ENCODE measurements at regions not wholly inside any gene's neighbourhood (a gene's known extent, or its start where the extent isn't known, plus 50 kb on each side); places are given as distances from the start of the nearest gene placed in this dataset.
A peak's percentile ranks its signal among the peaks of the same experiment; 100 is the strongest.

- H3K36me3 Mint-ChIP-seq: peaks cover 0 to 10% of the 10 kb centered on the region in 2 donors
Measured at GRCh38 chr4:159495515-159496236, 392.8 kb downstream of the RAPGEF2 start.

GRCh38 chr4:159496248-159496647, 393.4 kb downstream of the RAPGEF2 start:
- Mint-ChIP-seq H3K4me3 (no peak overlapping the region), H3K4me1 (no peaks in the 10 kb centered on the region), H3K27ac (no peak overlapping the region), H3K36me3 (peaks cover 0 to 4% of the 10 kb centered on the region in 2 donors), H3K9me3 (peaks cover 0 to 12% (median 7%) of the 10 kb centered on the region in 7 donors), H3K27me3 (peaks cover 4 to 8% (median 4%) of the 10 kb centered on the region in 3 donors)
- ATAC-seq (ENCODE audit: low read depth in 2 of 2): no peak
- DNase-seq: no peak

More at GRCh38 chr4:159495515-159496236, 392.8 kb downstream of the RAPGEF2 start:
- DNase-seq: no peak
- ATAC-seq (ENCODE audit: low read depth in 2 of 2): no peak
- Mint-ChIP-seq H3K9me3 (peaks cover 0 to 13% (median 8%) of the 10 kb centered on the region in 7 donors), H3K27me3 (peaks cover 4 to 8% (median 7%) of the 10 kb centered on the region in 3 donors), H3K27ac (no peak overlapping the region), H3K4me1 (no peaks in the 10 kb centered on the region), H3K4me3 (no peak overlapping the region)

DNA sequence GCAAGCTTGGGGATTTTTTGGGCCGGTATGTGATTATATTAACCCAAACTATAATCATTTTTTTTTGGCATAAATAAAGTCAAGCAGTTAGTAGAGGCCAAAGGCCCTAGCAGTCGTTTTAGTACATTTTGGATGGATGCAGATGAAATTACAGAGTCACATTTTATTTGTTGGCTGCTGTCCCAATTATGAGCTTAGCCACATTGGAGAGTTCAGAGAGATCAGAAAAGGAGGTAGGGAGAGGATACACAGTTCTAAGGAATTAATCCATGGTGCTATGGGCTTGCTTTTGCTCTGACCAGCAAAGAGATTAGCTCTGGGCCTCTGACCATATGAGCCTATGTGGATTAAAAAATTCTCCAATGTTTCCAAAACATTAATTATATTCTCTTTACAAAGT, 395.1 kb downstream of the RAPGEF2 start:
- H3K36me3 Mint-ChIP-seq: no peaks in the 10 kb centered on the region
- peaks cover 4 to 8% (median 6%) of the 10 kb centered on the region in 3 donors for H3K27me3 Mint-ChIP-seq
- peaks cover 0 to 7% (median 4%) of the 10 kb centered on the region in 7 donors for H3K9me3 Mint-ChIP-seq
- no peaks in the 10 kb centered on the region for H3K4me1 Mint-ChIP-seq
- ATAC-seq (ENCODE audit: low read depth in 2 of 2): no peak
- no peak overlapping the region for H3K4me3 Mint-ChIP-seq
- no peak for DNase-seq
- no peak overlapping the region for H3K27ac Mint-ChIP-seq

DNA sequence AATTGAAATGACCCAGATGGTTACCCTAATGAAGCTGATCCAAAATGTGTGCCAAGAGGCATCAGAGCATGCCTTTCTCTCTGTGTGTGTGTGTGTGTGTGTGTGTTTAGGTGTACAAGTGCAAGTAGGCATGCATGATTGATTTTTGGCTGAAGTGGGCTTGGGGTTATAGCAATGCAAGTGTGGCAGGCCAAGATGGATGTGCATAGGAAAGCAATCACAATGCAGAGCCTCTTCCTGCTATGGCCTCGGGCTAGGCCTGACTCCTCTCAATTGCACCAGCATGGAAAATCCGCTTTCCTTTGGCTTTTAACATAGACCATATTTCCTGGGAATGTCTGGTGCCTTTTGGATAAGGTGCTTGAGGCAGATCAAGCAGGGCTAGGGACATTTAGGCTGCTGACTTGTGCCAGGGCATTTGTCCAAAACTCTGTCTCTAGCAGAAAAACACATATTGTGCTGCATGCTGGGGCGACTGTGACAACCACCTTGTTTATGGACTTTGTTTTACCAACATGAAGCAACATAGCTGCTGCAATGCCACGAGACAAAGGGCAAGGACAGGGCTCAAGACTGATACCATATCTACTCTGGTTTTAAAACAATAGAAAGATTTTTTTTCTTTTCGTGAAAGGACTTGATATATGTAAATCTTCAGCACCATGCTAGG, 395.7 kb downstream of the RAPGEF2 start:
- H3K4me1 Mint-ChIP-seq: no peaks in the 10 kb centered on the region

DNA sequence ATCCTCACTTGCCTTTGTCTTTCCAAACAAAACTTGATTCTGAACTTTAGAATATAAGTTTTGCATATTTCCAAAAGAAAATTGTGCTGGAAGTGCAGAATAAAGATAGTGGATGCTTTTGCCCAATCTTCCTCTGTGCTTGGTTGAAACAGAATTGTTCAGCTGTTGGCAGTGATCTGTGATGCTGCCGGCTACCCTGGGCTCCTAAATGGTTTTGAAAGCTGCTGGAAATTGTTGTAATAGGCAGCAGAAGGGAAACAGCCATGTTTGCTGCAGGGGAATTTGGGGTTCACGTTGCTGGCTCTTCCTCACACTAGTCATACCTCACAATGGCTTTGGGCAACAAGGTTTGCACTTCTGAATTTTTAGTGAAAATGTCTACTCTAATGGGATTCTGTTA, 398.0 kb downstream of the RAPGEF2 start:
- H3K27ac Mint-ChIP-seq: no peak overlapping the region
- no peak for ATAC-seq (ENCODE audit: low read depth in 2 of 2)
- peaks cover 0 to 18% (median 17%) of the 10 kb centered on the region in 3 donors for H3K27me3 Mint-ChIP-seq
- no peak for DNase-seq
- peaks cover 0 to 4% (median 0%) of the 10 kb centered on the region in 7 donors for H3K9me3 Mint-ChIP-seq
- no peaks in the 10 kb centered on the region for H3K36me3 Mint-ChIP-seq
- no peaks in the 10 kb centered on the region for H3K4me1 Mint-ChIP-seq
- H3K4me3 Mint-ChIP-seq: no peak overlapping the region

More for the DNA sequence above, 395.7 kb downstream of the RAPGEF2 start:
- Mint-ChIP-seq H3K27ac (no peak overlapping the region), H3K27me3 (peaks cover 0 to 8% (median 4%) of the 10 kb centered on the region in 3 donors), H3K9me3 (peaks cover 0 to 4% (median 0%) of the 10 kb centered on the region in 7 donors), H3K36me3 (no peaks in the 10 kb centered on the region), H3K4me3 (no peak overlapping the region)
- DNase-seq (no peak), ATAC-seq (ENCODE audit: low read depth in 2 of 2) (no peak)

DNA sequence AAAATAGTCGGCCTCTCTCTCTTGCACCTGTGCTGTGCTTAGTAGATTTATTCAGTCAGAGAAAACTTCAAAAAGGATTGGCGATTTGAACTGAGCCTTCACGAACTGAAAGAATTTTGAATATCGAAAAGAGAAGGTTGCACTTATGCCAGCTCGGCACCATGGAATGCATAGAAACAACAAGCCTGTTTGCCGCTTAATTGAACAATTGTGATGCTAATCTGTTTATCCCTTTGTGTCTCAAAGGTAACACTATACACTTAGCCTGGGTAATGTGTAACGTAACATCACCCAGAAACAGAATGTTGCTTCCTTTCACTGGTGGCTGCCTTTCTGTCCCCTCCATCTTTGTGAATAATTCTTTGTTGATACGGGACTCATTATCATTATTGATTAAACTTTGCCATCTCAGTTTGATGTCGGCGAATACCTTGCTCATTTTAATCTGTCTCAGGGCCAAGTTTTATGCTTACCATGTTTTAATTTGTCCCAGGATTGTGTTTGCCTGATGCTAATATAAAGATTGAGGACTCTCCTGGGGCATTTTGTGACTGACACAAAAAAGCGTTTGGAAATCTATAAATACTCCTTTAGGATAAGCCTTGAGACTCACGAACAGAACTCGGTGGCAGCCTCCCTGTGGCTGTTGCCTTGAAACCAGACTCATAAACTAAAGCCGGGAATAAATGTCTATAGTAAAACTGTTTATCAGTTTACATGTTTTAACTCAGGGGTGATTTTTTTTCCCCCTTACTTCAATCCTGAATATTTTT, 400.5 kb downstream of the RAPGEF2 start:
- Mint-ChIP-seq H3K27me3 (peaks cover 5 to 27% (median 20%) of the 10 kb centered on the region in 3 donors), H3K4me1 (no peaks in the 10 kb centered on the region), H3K27ac (no peak overlapping the region), H3K9me3 (peaks cover 0 to 4% (median 0%) of the 10 kb centered on the region in 7 donors), H3K4me3 (no peak overlapping the region), H3K36me3 (no peaks in the 10 kb centered on the region)
- DNase-seq (no peak), ATAC-seq (ENCODE audit: low read depth in 2 of 2) (no peak)

DNA sequence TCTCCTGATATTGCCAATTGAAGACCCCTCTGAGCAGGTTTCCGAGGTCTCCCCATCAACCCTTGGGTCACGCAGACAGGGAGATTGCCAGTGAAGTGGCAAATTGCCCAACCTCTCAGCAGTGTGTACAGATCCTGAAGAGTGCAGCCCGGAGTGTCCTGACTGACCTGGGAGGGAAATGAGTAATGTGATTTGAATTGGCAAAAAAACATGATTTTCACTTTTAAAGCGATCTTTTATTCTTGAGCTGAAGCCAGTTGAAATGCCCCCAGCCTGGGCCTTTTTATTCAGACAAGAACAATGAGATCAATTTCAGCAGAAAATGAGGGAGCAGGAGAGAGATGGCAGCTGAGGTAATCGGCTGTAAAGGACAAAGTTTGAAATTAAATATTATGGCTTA, 401.8 kb downstream of the RAPGEF2 start:
- no peaks in the 10 kb centered on the region for H3K36me3 Mint-ChIP-seq
- peaks cover 5 to 27% (median 20%) of the 10 kb centered on the region in 3 donors for H3K27me3 Mint-ChIP-seq
- no peaks in the 10 kb centered on the region for H3K4me1 Mint-ChIP-seq
- H3K9me3 Mint-ChIP-seq: peaks cover 0 to 4% (median 0%) of the 10 kb centered on the region in 7 donors
- no peak overlapping the region for H3K4me3 Mint-ChIP-seq
- H3K27ac Mint-ChIP-seq: no peak overlapping the region
- ATAC-seq (ENCODE audit: low read depth in 2 of 2): no peak
- DNase-seq: no peak

DNA sequence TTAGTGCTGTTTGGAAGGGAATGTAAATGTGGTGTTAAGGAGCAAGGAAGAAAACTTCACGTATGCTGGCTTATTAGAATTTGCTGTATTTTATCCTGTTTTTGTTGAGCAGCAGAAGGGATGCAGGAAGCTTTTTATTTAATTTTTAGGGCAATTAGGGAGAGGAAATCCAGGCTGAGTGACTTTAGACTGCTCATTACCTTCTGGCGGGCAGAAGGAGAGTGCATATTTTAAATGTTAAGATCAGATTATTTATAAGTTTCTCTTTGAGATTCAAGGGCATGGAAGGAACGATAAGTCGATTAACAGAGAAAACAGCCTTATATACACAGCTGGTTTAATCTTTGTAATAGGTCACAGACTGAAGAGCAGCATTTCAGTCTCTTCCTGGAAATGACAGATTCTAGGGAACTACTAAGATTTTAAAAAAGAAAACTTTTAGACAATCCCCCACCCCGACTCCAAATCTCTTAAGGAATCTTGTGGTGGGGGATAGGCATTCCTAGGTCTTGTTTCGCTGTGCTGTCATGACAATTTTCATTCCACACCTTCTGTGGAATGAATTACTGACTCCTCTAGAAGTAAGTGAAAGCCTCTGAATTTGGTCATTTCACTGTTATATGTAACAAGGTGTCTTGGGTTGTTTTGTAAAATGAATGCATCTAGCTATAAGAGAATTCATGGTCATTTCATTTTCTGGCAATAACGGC, 402.5 kb downstream of the RAPGEF2 start:
- no peak for DNase-seq
- H3K27ac Mint-ChIP-seq: peak overlapping the region in 1 of 6 donors; percentile 6
- peaks cover 5 to 27% (median 20%) of the 10 kb centered on the region in 3 donors for H3K27me3 Mint-ChIP-seq
- ATAC-seq (ENCODE audit: low read depth in 2 of 2): no peak
- no peaks in the 10 kb centered on the region for H3K4me1 Mint-ChIP-seq
- H3K36me3 Mint-ChIP-seq: no peaks in the 10 kb centered on the region
- peaks cover 0 to 4% (median 0%) of the 10 kb centered on the region in 7 donors for H3K9me3 Mint-ChIP-seq
- no peak overlapping the region for H3K4me3 Mint-ChIP-seq

DNA sequence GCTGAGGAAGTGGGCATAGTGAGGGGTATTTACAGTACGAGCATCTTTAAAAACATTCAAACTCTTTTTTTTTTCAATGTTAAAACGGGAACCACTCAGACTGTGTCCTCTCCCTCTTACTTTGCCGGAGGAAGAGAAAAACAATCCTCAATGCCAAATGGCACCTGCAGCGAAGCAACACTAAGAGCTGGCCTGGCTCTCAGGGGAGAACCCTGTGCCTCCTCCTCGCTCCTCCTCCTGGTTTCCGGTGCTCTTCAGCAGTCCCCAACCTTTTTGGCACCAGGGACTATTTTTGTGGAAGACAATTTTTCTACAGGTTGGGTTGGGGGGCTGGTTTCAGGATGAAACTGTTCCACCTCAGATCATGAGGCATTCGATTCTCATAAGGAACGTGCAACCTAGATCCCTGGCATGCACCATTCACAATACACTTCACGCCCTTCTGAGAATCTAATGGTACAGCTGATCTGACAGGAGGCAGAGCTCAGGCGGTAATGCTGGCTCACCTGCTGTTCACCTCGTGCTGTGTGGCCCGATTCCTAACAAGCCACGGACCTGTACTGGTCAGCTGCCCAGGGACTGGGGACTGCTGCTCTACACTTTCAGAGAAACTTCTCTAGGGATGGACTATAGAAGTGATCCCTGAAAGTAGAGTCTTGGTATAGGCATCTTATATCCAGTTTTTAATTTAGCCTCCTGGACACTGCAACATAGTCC, 404.1 kb downstream of the RAPGEF2 start:
- Mint-ChIP-seq H3K9me3 (peaks cover 0 to 6% (median 1%) of the 10 kb centered on the region in 7 donors), H3K27me3 (peaks cover 10 to 24% (median 20%) of the 10 kb centered on the region in 3 donors), H3K36me3 (no peaks in the 10 kb centered on the region), H3K4me3 (no peak overlapping the region), H3K4me1 (no peaks in the 10 kb centered on the region), H3K27ac (no peak overlapping the region)
- DNase-seq (no peak), ATAC-seq (ENCODE audit: low read depth in 2 of 2) (no peak)

GRCh38 chr4:159508917-159509500, 406.1 kb downstream of the RAPGEF2 start:
- no peaks in the 10 kb centered on the region for H3K36me3 Mint-ChIP-seq
- no peak overlapping the region for H3K27ac Mint-ChIP-seq

DNA sequence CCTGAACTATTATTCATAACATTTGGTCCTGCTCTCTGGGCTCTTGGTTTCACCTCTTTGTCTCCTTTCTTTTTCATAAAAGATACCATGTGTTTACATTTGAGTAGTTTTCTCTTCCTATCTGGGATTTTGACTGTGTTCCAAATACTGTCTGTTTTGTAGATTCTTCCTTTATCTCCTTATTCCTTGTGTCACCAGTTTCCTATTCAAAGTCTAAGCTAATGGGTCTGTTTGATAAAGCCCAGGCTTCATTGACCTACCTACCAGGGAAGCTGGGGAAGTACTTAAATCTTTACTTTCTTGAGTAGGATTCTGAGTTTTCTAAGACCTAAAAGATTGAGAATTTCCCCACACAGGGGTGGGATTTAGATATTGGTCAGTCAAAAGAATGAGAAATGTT, 409.5 kb downstream of the RAPGEF2 start:
- Mint-ChIP-seq H3K9me3 (peaks cover 0 to 8% (median 2%) of the 10 kb centered on the region in 7 donors), H3K4me1 (no peaks in the 10 kb centered on the region), H3K4me3 (no peak overlapping the region), H3K27ac (peak overlapping the region in 1 of 6 donors; percentile 73), H3K27me3 (peaks cover 0 to 15% (median 0%) of the 10 kb centered on the region in 3 donors), H3K36me3 (no peaks in the 10 kb centered on the region)
- ATAC-seq (ENCODE audit: low read depth in 2 of 2) (no peak), DNase-seq (no peak)

More at GRCh38 chr4:159508917-159509500, 406.1 kb downstream of the RAPGEF2 start:
- no peak for ATAC-seq (ENCODE audit: low read depth in 2 of 2)
- Mint-ChIP-seq H3K27me3 (peaks cover 15 to 18% (median 16%) of the 10 kb centered on the region in 3 donors), H3K4me3 (no peak overlapping the region), H3K9me3 (peaks cover 0 to 8% (median 2%) of the 10 kb centered on the region in 7 donors), H3K4me1 (no peaks in the 10 kb centered on the region)
- no peak for DNase-seq
